B cell (primary cell): ENCODE measurements at regions not wholly inside any gene's neighbourhood (a gene's known extent, or its start where the extent isn't known, plus 50 kb on each side); places are given as distances from the start of the nearest gene placed in this dataset.

Experiments used
- ATAC-seq: fragments of 200-7000 bp; cut with Tn5 transposase; one replicate; pipeline ENCODE4 v1.10.0; 2021; ENCODE audit warnings: low read depth, mild to moderate bottlenecking, moderate number of reproducible peaks, moderate library complexity
- CTCF ChIA-PET: fragments of 350-600 bp; sonication (Branson Sonifier 250); formaldehyde crosslinking; loops from one replicate; lab custom pipeline; 2021; ENCODE audit warnings: antibody characterized with exemption, inconsistent platforms; lab: Charles Lee
- POLR2A ChIA-PET: fragments of 350-600 bp; sonication (Branson Sonifier 250); formaldehyde crosslinking; loops from one replicate; lab custom pipeline; 2021; ENCODE audit warnings: antibody characterized with exemption; lab: Charles Lee
- DNase-seq: peaks from one replicate; pipeline ENCODE4 v3.0.0; 2013
- H2AFZ ChIP-seq: 2 replicates; pipeline ENCODE4 v1.6.1; 2012; ENCODE audit warnings: mild to moderate bottlenecking, low read depth, low read length; ENCODE audit not compliant: insufficient read depth, poor library complexity, severe bottlenecking
- H3K27ac ChIP-seq, 2 donors: 1 replicate in 1 of 2; 2 replicates in 1 of 2; pipeline ENCODE4 v1.5.1; 2012 to 2013; ENCODE audit warnings: low read length in 2 of 2, mild to moderate bottlenecking in 2 of 2, moderate library complexity in 1 of 2
- H3K27me3 ChIP-seq, 4 experiments: fragments of 200-600 bp in 1 of 4; sonication (generic) in 1 of 4; replicated peaks in 1 of 4; 1 replicate in 2 of 4; 2 replicates in 2 of 4; pipeline versions ENCODE4 v1.6.1 to v1.7.0; 2013 to 2016; ENCODE audit warnings: low read length in 3 of 4, mild to moderate bottlenecking in 2 of 4, mixed read lengths in 1 of 4, moderate library complexity in 1 of 4; ENCODE audit not compliant: insufficient read depth in 4 of 4, control insufficient read depth in 3 of 4; ENCODE audit errors: control extremely low read depth in 1 of 4
- H3K36me3 ChIP-seq, 2 experiments: replicated peaks in 1 of 2; 1 replicate in 1 of 2; 2 replicates in 1 of 2; pipeline versions ENCODE4 v1.6.1 to v1.7.1; 2013; ENCODE audit warnings: low read length in 1 of 2; ENCODE audit not compliant: insufficient read depth in 2 of 2, control insufficient read depth in 1 of 2; ENCODE audit errors: control extremely low read depth in 1 of 2, extremely low read depth in 1 of 2
- H3K4me1 ChIP-seq, 2 donors: fragments of 200-600 bp in 1 of 2; sonication (generic) in 1 of 2; 1 replicate in 1 of 2; 2 replicates in 1 of 2; pipeline versions ENCODE4 v1.5.1 to v1.6.1; 2013 to 2017; ENCODE audit warnings: low read length in 2 of 2; ENCODE audit not compliant: control insufficient read depth in 2 of 2, insufficient read depth in 2 of 2
- H3K4me2 ChIP-seq: replicated peaks from 2 replicates; pipeline ENCODE3; 2012; ENCODE audit warnings: mild to moderate bottlenecking, low read depth, low read length; ENCODE audit not compliant: poor library complexity, severe bottlenecking
- H3K4me3 ChIP-seq, 5 experiments: fragments of 200-600 bp in 1 of 5; sonication (generic) in 1 of 5; 1 replicate in 3 of 5; 2 replicates in 2 of 5; pipeline versions ENCODE4 v1.5.1 to v1.7.0; 2011 to 2016; ENCODE audit warnings: low read length in 4 of 5, mild to moderate bottlenecking in 4 of 5, low read depth in 2 of 5, control low read depth in 1 of 5, moderate library complexity in 1 of 5; ENCODE audit not compliant: insufficient read depth in 1 of 5; ENCODE audit errors: control extremely low read depth in 1 of 5, extremely low read depth in 1 of 5
- H3K79me2 ChIP-seq: fragments of 200-600 bp; sonication (generic); one replicate; pipeline ENCODE4 v1.6.0; 2016; ENCODE audit warnings: low read length; ENCODE audit not compliant: control insufficient read depth, insufficient read depth
- H3K9ac ChIP-seq: fragments of 200-600 bp; sonication (generic); 2 replicates; pipeline ENCODE4 v1.6.1; 2017; ENCODE audit warnings: mild to moderate bottlenecking, low read length, moderate library complexity
- H3K9me3 ChIP-seq, 3 donors: one replicate each; pipeline versions ENCODE4 v1.6.1 to v1.7.1; 2013; ENCODE audit warnings: low read length in 2 of 3; ENCODE audit not compliant: control insufficient read depth in 2 of 3, insufficient read depth in 1 of 3; ENCODE audit errors: control extremely low read depth in 1 of 3
- H4K20me1 ChIP-seq: 2 replicates; pipeline ENCODE4 v1.6.0; 2012; ENCODE audit warnings: mild to moderate bottlenecking, low read length; ENCODE audit not compliant: insufficient read depth, control insufficient read depth, poor library complexity, severe bottlenecking
- H3K27ac Mint-ChIP-seq: one replicate; pipeline ENCODE4 v1.8.0; 2021; ENCODE audit warnings: mixed read lengths
- H3K27me3 Mint-ChIP-seq: one replicate; pipeline ENCODE4 v1.8.0; 2021; ENCODE audit warnings: mixed read lengths
- H3K4me1 Mint-ChIP-seq: one replicate; pipeline ENCODE4 v1.8.0; 2021; ENCODE audit warnings: mixed read lengths
- H3K4me3 Mint-ChIP-seq: one replicate; pipeline ENCODE4 v1.8.0; 2021; ENCODE audit warnings: mixed read lengths
- H3K9me3 Mint-ChIP-seq: one replicate; pipeline ENCODE4 v1.8.0; 2022; ENCODE audit warnings: mixed read lengths; ENCODE audit not compliant: insufficient read depth
- EZH2 ChIP-seq: IDR thresholded peaks from 2 replicates; pipeline ENCODE4 v1.6.1; 2012; ENCODE audit warnings: borderline replicate concordance, low read depth, mild to moderate bottlenecking, moderate library complexity, low read length; ENCODE audit not compliant: insufficient read depth, poor library complexity, severe bottlenecking
- WGBS: methylation state at CpG from one replicate; pipeline ENCODE4 v1.1.5; 2013; ENCODE audit warnings: missing lambda C conversion rate; ENCODE audit not compliant: insufficient coverage; 5-methylcytosine and 5-hydroxymethylcytosine counted together
- intact Hi-C: fragments of 100-400 bp; cut with micrococcal nuclease; formaldehyde crosslinking; loops from one replicate; pipeline ENCODE4 v1.10.0; 2022
- TF ChIP-seq, protein P1 (sequence below): fragments of 200-600 bp; IDR thresholded peaks from one replicate; pipeline ENCODE4 v1.8.0; 2022; ENCODE audit warnings: antibody characterized with exemption, mild to moderate bottlenecking

DNA sequence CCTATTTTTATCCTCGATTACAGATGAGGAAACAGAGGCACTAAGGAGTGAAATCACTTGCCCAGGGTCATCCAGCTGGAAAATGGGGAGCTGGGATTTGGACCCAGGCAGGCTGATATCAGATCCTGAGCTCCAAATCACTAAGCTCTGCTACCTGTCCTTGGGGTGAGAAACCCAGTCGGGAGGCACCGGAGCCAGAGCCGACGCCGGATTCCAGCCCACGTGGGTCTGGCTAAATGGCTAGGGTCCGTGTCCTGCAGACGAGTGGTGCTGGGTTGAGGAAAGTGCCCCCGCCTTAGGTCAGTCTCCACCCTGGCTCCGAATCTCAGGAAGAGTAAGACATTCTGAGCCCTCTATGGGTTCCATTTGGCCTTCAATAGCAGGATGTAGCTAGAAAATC is 61.3 kb upstream of the GGTA1 start:
- Mint-ChIP-seq H3K4me1 (peaks cover 26% of the 10 kb centered on the region), H3K9me3 (no peaks in the 10 kb centered on the region), H3K27me3 (peaks cover 17% of the 10 kb centered on the region), H3K27ac (no peak overlapping the region), H3K4me3 (no peak overlapping the region)
- Histone ChIP-seq H3K27me3 (peaks cover 0 to 13% (median 0%) of the 10 kb centered on the region in 4 experiments), H3K27ac (no peak overlapping the region), H3K9ac (no peak overlapping the region), H3K9me3 (no peaks in the 10 kb centered on the region), H3K36me3 (no peaks in the 10 kb centered on the region), H2AFZ (no peak overlapping the region), H3K4me1 (peaks cover 22 to 30% of the 10 kb centered on the region in 2 donors), H3K79me2 (no peaks in the 10 kb centered on the region), H3K4me2 (no peak overlapping the region), H4K20me1 (no peaks in the 10 kb centered on the region), H3K4me3 (no peak overlapping the region)
- ChIA-PET CTCF (interaction anchor here (2.0 kb wide), 1 partner anchor 14 kb away, joined by 5 read pairs; no protein-coding TSS in a partner anchor), POLR2A (no interaction called here)
- whole genome bisulfite sequencing: 96% methylated on average over 11 of the region's 11 CpGs
- intact Hi-C loops: no loop called here
- DNase-seq (no peak), ATAC-seq (no peak)
- no peak for TF ChIP-seq EZH2
- TF ChIP-seq, protein P1, sequence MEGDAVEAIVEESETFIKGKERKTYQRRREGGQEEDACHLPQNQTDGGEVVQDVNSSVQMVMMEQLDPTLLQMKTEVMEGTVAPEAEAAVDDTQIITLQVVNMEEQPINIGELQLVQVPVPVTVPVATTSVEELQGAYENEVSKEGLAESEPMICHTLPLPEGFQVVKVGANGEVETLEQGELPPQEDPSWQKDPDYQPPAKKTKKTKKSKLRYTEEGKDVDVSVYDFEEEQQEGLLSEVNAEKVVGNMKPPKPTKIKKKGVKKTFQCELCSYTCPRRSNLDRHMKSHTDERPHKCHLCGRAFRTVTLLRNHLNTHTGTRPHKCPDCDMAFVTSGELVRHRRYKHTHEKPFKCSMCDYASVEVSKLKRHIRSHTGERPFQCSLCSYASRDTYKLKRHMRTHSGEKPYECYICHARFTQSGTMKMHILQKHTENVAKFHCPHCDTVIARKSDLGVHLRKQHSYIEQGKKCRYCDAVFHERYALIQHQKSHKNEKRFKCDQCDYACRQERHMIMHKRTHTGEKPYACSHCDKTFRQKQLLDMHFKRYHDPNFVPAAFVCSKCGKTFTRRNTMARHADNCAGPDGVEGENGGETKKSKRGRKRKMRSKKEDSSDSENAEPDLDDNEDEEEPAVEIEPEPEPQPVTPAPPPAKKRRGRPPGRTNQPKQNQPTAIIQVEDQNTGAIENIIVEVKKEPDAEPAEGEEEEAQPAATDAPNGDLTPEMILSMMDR: no peak

DNA sequence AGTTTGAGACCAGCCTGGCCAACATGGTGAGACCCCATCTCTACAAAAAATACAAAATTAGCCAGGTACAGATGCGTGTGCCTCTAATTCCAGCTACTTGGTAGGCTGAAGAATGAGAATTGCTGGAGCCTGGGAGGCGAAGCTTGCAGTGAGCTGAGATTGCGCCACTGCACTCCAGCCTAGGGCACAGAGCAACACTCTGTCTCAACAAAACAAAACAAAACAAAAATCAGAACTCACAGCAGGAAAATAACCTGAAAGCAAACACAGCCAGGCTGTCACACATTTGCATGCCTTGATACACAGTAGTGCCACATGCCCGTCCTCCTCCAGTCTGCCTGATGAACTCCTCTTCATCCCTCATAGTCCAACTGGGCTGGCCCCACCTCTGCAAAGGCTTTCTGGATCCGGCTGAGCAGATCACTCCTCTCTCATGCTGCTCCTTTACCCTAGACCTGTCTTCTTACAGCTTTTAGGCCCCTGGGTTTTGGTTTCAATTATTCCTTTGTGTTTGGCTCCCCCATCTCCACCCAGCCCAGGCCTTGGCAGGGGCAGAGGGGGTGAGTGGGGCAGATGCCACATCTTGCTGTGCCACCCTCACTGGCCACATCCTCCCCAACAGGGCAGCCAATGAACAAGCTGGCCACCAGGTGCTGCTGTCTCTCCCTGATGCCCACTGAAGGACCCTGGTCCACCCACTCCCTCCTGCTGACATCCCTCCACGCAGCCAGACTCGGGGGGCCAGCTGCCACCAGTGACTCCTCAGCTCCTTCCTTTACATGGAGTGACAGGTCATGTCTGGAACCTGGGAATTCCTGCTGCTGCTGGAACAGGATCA is 62.0 kb upstream of the GGTA1 start:
- CTCF ChIA-PET: interaction anchor here (2.3 kb wide), 1 partner anchor 12 kb away, joined by 10 read pairs; no protein-coding TSS in a partner anchor
- ATAC-seq: no peak
- Mint-ChIP-seq H3K4me3 (no peak overlapping the region), H3K4me1 (peaks cover 26% of the 10 kb centered on the region), H3K27me3 (peaks cover 20% of the 10 kb centered on the region), H3K27ac (no peak overlapping the region), H3K9me3 (no peaks in the 10 kb centered on the region)
- no peak for DNase-seq
- H3K79me2 ChIP-seq: no peaks in the 10 kb centered on the region
- intact Hi-C loops: no loop called here
- H3K27me3 ChIP-seq: peaks cover 0 to 10% (median 0%) of the 10 kb centered on the region in 4 experiments
- H3K4me3 ChIP-seq: no peak overlapping the region
- H2AFZ ChIP-seq: no peak overlapping the region
- H3K9me3 ChIP-seq: no peaks in the 10 kb centered on the region
- peaks cover 22 to 30% of the 10 kb centered on the region in 2 donors for H3K4me1 ChIP-seq
- no peak overlapping the region for H3K27ac ChIP-seq
- H3K9ac ChIP-seq: no peak overlapping the region
- 94% methylated on average over 7 of the region's 7 CpGs for WGBS
- TF ChIP-seq EZH2: no peak
- TF ChIP-seq, protein P1: no peak
- no peaks in the 10 kb centered on the region for H3K36me3 ChIP-seq
- no peaks in the 10 kb centered on the region for H4K20me1 ChIP-seq
- POLR2A ChIA-PET: no interaction called here
- H3K4me2 ChIP-seq: no peak overlapping the region
